H1 (cell line): ENCODE measurements at regions not wholly inside any gene's neighbourhood (a gene's known extent, or its start where the extent isn't known, plus 50 kb on each side); places are given as distances from the start of the nearest gene placed in this dataset.

Experiments used
- CTCF ChIA-PET: fragments of 300-600 bp; sonication (Branson Sonifier 250); formaldehyde crosslinking; loops from one replicate; lab custom pipeline; 2021; ENCODE audit not compliant: partially characterized antibody; lab: Charles Lee
- POLR2A ChIA-PET: fragments of 300-600 bp; sonication (Branson Sonifier 250); formaldehyde crosslinking; loops from one replicate; lab custom pipeline; 2021; ENCODE audit warnings: inconsistent platforms; ENCODE audit not compliant: partially characterized antibody; lab: Charles Lee
- DNase-seq, 2 experiments: peaks; one replicate each; pipeline versions ENCODE4 v3.0.0 to v3.0.0-alpha.2; 2010 to 2022; ENCODE audit warnings: low spot score in 2 of 2, low read depth in 1 of 2, mixed read lengths in 1 of 2
- FAIRE-seq: peaks from 2 replicates; lab custom pipeline; 2011; peaks lifted over from hg19 to GRCh38; lab: Jason Lieb, UNC
- H2AFZ ChIP-seq: 2 replicates; pipeline ENCODE4 v1.8.1; 2012; ENCODE audit warnings: low read length, inconsistent platforms
- H2AK5ac ChIP-seq: 2 replicates; pipeline ENCODE4 v1.6.1; 2013; ENCODE audit warnings: low read depth, low read length
- H2BK120ac ChIP-seq: replicated peaks from 2 replicates; pipeline ENCODE3; 2013; ENCODE audit warnings: low read depth, low read length, inconsistent platforms
- H2BK12ac ChIP-seq: 2 replicates; pipeline ENCODE4 v1.6.1; 2013; ENCODE audit warnings: low read depth, low read length
- H2BK15ac ChIP-seq: 2 replicates; pipeline ENCODE4 v1.6.1; 2013; ENCODE audit warnings: low read length
- H2BK20ac ChIP-seq: 2 replicates; pipeline ENCODE4 v1.6.1; 2013; ENCODE audit warnings: low read length
- H2BK5ac ChIP-seq: 2 replicates; pipeline ENCODE4 v1.6.1; 2013; ENCODE audit warnings: low read depth, low read length
- H3K14ac ChIP-seq: 2 replicates; pipeline ENCODE4 v1.6.1; 2013; ENCODE audit warnings: inconsistent platforms; ENCODE audit not compliant: insufficient read length
- H3K18ac ChIP-seq: 2 replicates; pipeline ENCODE4 v1.6.1; 2013; ENCODE audit warnings: low read length; ENCODE audit errors: extremely low read depth
- H3K23ac ChIP-seq: 2 replicates; pipeline ENCODE4 v1.6.1; 2013; ENCODE audit warnings: inconsistent platforms; ENCODE audit not compliant: insufficient read length
- H3K23me2 ChIP-seq: 2 replicates; pipeline ENCODE4 v1.6.1; 2013; ENCODE audit warnings: low read depth, low read length
- H3K27ac ChIP-seq: 2 replicates; pipeline ENCODE4 v1.6.1; 2011; ENCODE audit warnings: low read depth, low read length, inconsistent platforms
- H3K27me3 ChIP-seq, 4 experiments: replicated peaks in 1 of 4; 1 replicate in 1 of 4; 2 replicates in 3 of 4; pipeline versions ENCODE4 v1.6.1 to v1.8.1; 2011 to 2013; ENCODE audit warnings: low read length in 3 of 4, mild to moderate bottlenecking in 3 of 4, inconsistent platforms in 2 of 4, mixed read lengths in 2 of 4, moderate library complexity in 1 of 4; ENCODE audit not compliant: control insufficient read depth in 3 of 4, insufficient read depth in 3 of 4; ENCODE audit errors: extremely low read depth in 1 of 4
- H3K36me3 ChIP-seq, 4 experiments: 2 replicates each; pipeline versions ENCODE4 v1.6.1 to v1.8.1; 2011 to 2013; ENCODE audit warnings: mild to moderate bottlenecking in 4 of 4, low read length in 3 of 4, moderate library complexity in 2 of 4, control low read depth in 1 of 4, inconsistent platforms in 1 of 4; ENCODE audit not compliant: insufficient read depth in 4 of 4, control insufficient read depth in 2 of 4
- H3K4ac ChIP-seq: replicated peaks from 2 replicates; pipeline ENCODE3; 2013; ENCODE audit warnings: low read length, low read depth, mixed read lengths, inconsistent platforms; ENCODE audit not compliant: insufficient read length
- H3K4me1 ChIP-seq, 4 experiments: replicated peaks in 1 of 4; 1 replicate in 1 of 4; 2 replicates in 3 of 4; pipeline versions ENCODE4 v1.6.1 to v1.8.1; 2011 to 2013; ENCODE audit warnings: low read length in 3 of 4, inconsistent platforms in 2 of 4, mixed read lengths in 1 of 4; ENCODE audit not compliant: insufficient read depth in 4 of 4, control insufficient read depth in 3 of 4
- H3K4me2 ChIP-seq, 2 experiments: 2 replicates each; pipeline versions ENCODE4 v1.6.1 to v1.8.1; 2011 to 2013; ENCODE audit warnings: low read depth in 2 of 2, low read length in 2 of 2, control low read depth in 1 of 2, inconsistent platforms in 1 of 2, mild to moderate bottlenecking in 1 of 2; ENCODE audit not compliant: insufficient read depth in 1 of 2
- H3K4me3 ChIP-seq, 4 experiments: fragments of 200-600, 300-600 bp in 1 of 4; sonication (generic), shearing (Covaris generic), sonication (Bioruptor Twin) in 1 of 4; 2 replicates each; pipeline versions ENCODE4 v1.5.1 to v1.8.1; 2011 to 2016; ENCODE audit warnings: low read length in 4 of 4, low read depth in 3 of 4, control low read depth in 2 of 4, inconsistent platforms in 2 of 4, mild to moderate bottlenecking in 2 of 4, mixed read lengths in 1 of 4, moderate library complexity in 1 of 4; ENCODE audit not compliant: insufficient read depth in 2 of 4; ENCODE audit errors: extremely low read depth in 1 of 4
- H3K56ac ChIP-seq: replicated peaks from 2 replicates; pipeline ENCODE3; 2013; ENCODE audit warnings: low read depth, mild to moderate bottlenecking, mixed read lengths, low read length, inconsistent platforms; ENCODE audit not compliant: insufficient read length
- H3K79me1 ChIP-seq: 2 replicates; pipeline ENCODE4 v1.6.1; 2013; ENCODE audit warnings: low read depth, low read length, control low read depth
- H3K79me2 ChIP-seq, 2 experiments: 2 replicates each; pipeline versions ENCODE4 v1.6.1 to v1.8.1; 2012 to 2013; ENCODE audit warnings: low read length in 2 of 2, mild to moderate bottlenecking in 2 of 2, inconsistent platforms in 1 of 2; ENCODE audit not compliant: insufficient read depth in 2 of 2, control insufficient read depth in 1 of 2
- H3K9ac ChIP-seq, 4 experiments: replicated peaks in 1 of 4; 1 replicate in 1 of 4; 2 replicates in 3 of 4; pipeline versions ENCODE4 v1.6.1 to v1.8.1; 2011 to 2013; ENCODE audit warnings: low read depth in 3 of 4, low read length in 3 of 4, control low read depth in 2 of 4, mild to moderate bottlenecking in 2 of 4, moderate library complexity in 2 of 4, inconsistent platforms in 1 of 4; ENCODE audit errors: extremely low read depth in 1 of 4
- H3K9me3 ChIP-seq, 2 experiments: 2 replicates each; pipeline versions ENCODE4 v1.6.1 to v1.8.1; 2012 to 2013; ENCODE audit warnings: mild to moderate bottlenecking in 2 of 2, moderate library complexity in 2 of 2, control low read depth in 1 of 2, inconsistent platforms in 1 of 2, low read depth in 1 of 2, low read length in 1 of 2, mixed read lengths in 1 of 2; ENCODE audit not compliant: insufficient read depth in 2 of 2
- H4K20me1 ChIP-seq, 2 experiments: replicated peaks in 1 of 2; 2 replicates each; pipeline versions ENCODE3 to v1.8.1; 2011 to 2013; ENCODE audit warnings: inconsistent platforms in 2 of 2, low read length in 2 of 2, mild to moderate bottlenecking in 1 of 2; ENCODE audit not compliant: insufficient read depth in 2 of 2, control insufficient read depth in 1 of 2
- H4K5ac ChIP-seq: 2 replicates; pipeline ENCODE4 v1.6.1; 2013; ENCODE audit warnings: low read length, low read depth, mixed read lengths, inconsistent platforms; ENCODE audit not compliant: insufficient read length
- H4K8ac ChIP-seq: 2 replicates; pipeline ENCODE4 v1.8.0; 2013; ENCODE audit warnings: mild to moderate bottlenecking, moderate library complexity, low read length, inconsistent platforms; ENCODE audit not compliant: insufficient read depth; ENCODE audit errors: extremely low read depth
- H4K91ac ChIP-seq: replicated peaks from 2 replicates; pipeline ENCODE3; 2013; ENCODE audit warnings: low read length, mixed read lengths, inconsistent platforms; ENCODE audit not compliant: insufficient read length
- CEBPB ChIP-seq: IDR thresholded peaks from 2 replicates; pipeline ENCODE4 v1.6.1; 2012; ENCODE audit warnings: low read depth, low read length
- CHD1 ChIP-seq: IDR thresholded peaks from 2 replicates; pipeline ENCODE4 v1.6.1; 2012; ENCODE audit warnings: low read depth, low read length, improper control_type of control experiment
- CHD2 ChIP-seq: IDR thresholded peaks from 2 replicates; pipeline ENCODE4 v1.6.1; 2012; ENCODE audit warnings: low read length, improper control_type of control experiment
- CREB1 ChIP-seq: IDR thresholded peaks from 2 replicates; pipeline ENCODE4 v1.6.1; 2012; ENCODE audit warnings: inconsistent platforms
- NRF1 ChIP-seq: IDR thresholded peaks from 2 replicates; pipeline ENCODE4 v1.6.1; 2011; ENCODE audit warnings: mild to moderate bottlenecking, low read depth, low read length, improper control_type of control experiment
- SIRT6 ChIP-seq: IDR thresholded peaks from one replicate; pipeline ENCODE4 v1.7.1; 2012; ENCODE audit warnings: low read length, inconsistent platforms
- SP1 ChIP-seq: IDR thresholded peaks from 2 replicates; pipeline ENCODE4 v1.6.1; 2011; ENCODE audit warnings: low read depth, low read length
- SP2 ChIP-seq: IDR thresholded peaks from 2 replicates; pipeline ENCODE4 v1.6.1; 2012; ENCODE audit warnings: mild to moderate bottlenecking, low read length, inconsistent platforms
- TBP ChIP-seq: IDR thresholded peaks from 2 replicates; pipeline ENCODE4 v1.6.1; 2011; ENCODE audit warnings: low read depth, low read length, improper control_type of control experiment
- WGBS, 2 experiments: shearing (Covaris generic) in 1 of 2; methylation state at CpG; one replicate each; pipeline versions ENCODE4 v1.1.6 to v1.1.7; 2013 to 2015; ENCODE audit warnings: low lambda C conversion rate in 2 of 2, mixed read lengths in 2 of 2, inconsistent platforms in 1 of 2, low coverage in 1 of 2, missing lambda C conversion rate in 1 of 2; ENCODE audit not compliant: insufficient replicate concordance in 2 of 2, insufficient coverage in 1 of 2, insufficient read length in 1 of 2; ENCODE audit errors: extremely low coverage in 1 of 2, missing lambda C conversion rate in 1 of 2; 5-methylcytosine and 5-hydroxymethylcytosine counted together
- TF ChIP-seq, protein P1 (sequence below), 3 experiments: IDR thresholded peaks; 1 replicate in 2 of 3; 2 replicates in 1 of 3; pipeline versions ENCODE4 v1.5.1 to v1.6.1; 2011; ENCODE audit warnings: low read length in 3 of 3, mild to moderate bottlenecking in 3 of 3, inconsistent platforms in 2 of 3, low read depth in 1 of 3, moderate library complexity in 1 of 3; ENCODE audit not compliant: insufficient read depth in 1 of 3; ENCODE audit errors: control extremely low read depth in 1 of 3

GRCh38 chr2:7788736-7789135 is 871.5 kb downstream of the RNF144A start:
- Histone ChIP-seq H3K56ac (no peak overlapping the region), H3K36me3 (no peaks in the 10 kb centered on the region), H2BK20ac (no peak overlapping the region), H3K23me2 (no peaks in the 10 kb centered on the region), H3K79me1 (no peaks in the 10 kb centered on the region), H3K14ac (no peak overlapping the region), H3K9me3 (no peaks in the 10 kb centered on the region), H3K18ac (no peak overlapping the region), H3K4me2 (no peak overlapping the region), H2BK120ac (no peak overlapping the region), H4K91ac (no peak overlapping the region), H3K4me3 (no peak overlapping the region), H3K79me2 (no peaks in the 10 kb centered on the region)
- POLR2A ChIA-PET = no interaction called here
- no peak for DNase-seq
- TF ChIP-seq, protein P1, sequence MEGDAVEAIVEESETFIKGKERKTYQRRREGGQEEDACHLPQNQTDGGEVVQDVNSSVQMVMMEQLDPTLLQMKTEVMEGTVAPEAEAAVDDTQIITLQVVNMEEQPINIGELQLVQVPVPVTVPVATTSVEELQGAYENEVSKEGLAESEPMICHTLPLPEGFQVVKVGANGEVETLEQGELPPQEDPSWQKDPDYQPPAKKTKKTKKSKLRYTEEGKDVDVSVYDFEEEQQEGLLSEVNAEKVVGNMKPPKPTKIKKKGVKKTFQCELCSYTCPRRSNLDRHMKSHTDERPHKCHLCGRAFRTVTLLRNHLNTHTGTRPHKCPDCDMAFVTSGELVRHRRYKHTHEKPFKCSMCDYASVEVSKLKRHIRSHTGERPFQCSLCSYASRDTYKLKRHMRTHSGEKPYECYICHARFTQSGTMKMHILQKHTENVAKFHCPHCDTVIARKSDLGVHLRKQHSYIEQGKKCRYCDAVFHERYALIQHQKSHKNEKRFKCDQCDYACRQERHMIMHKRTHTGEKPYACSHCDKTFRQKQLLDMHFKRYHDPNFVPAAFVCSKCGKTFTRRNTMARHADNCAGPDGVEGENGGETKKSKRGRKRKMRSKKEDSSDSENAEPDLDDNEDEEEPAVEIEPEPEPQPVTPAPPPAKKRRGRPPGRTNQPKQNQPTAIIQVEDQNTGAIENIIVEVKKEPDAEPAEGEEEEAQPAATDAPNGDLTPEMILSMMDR (IDR thresholded peaks at IDR 0.05; ENCODE audit: control extremely low read depth in 1 of 3, insufficient read depth in 1 of 3, low read depth in 1 of 3, low read length in 3 of 3) = no peak
- TF ChIP-seq SIRT6 (no peak), CREB1 (no peak), NRF1 (no peak), CEBPB (no peak), SP2 (no peak), TBP (no peak), SP1 (no peak), CHD2 (no peak), CHD1 (no peak)
- TF ChIP-seq, all 59 proteins: peak for 0
- H4K5ac ChIP-seq = no peak overlapping the region
- H3K23ac ChIP-seq = no peak overlapping the region
- H3K27me3 ChIP-seq = no peaks in the 10 kb centered on the region
- H2BK5ac ChIP-seq = no peak overlapping the region
- H2AFZ ChIP-seq = no peak overlapping the region
- H3K27ac ChIP-seq = no peak overlapping the region
- no peak overlapping the region for H2AK5ac ChIP-seq
- WGBS, 2 experiments = 92% methylated on average over 8 of the region's 8 CpGs; no CpG with 5 or more reads in 1 of the 2 experiments
- no peak overlapping the region for H2BK12ac ChIP-seq
- H2BK15ac ChIP-seq = no peak overlapping the region
- CTCF ChIA-PET = no interaction called here
- no peak overlapping the region for H3K4ac ChIP-seq
- no peak overlapping the region for H3K9ac ChIP-seq
- no peak for FAIRE-seq
- no peaks in the 10 kb centered on the region for H4K20me1 ChIP-seq
- H3K4me1 ChIP-seq = no peaks in the 10 kb centered on the region
- no peak overlapping the region for H4K8ac ChIP-seq
